Suprapubic skin (tissue), 4 donors: ENCODE measurements at regions not wholly inside any gene's neighbourhood (a gene's known extent, or its start where the extent isn't known, plus 50 kb on each side); places are given as distances from the start of the nearest gene placed in this dataset.

Experiments used
- DNase-seq, 2 donors: peaks; one replicate each; pipeline ENCODE4 v3.0.0-alpha.2; 2019; ENCODE audit warnings: low spot score in 2 of 2
- H3K27ac ChIP-seq: fragments of 200-600 bp; sonication (generic); one replicate; pipeline ENCODE4 v1.5.1; 2019
- H3K27me3 ChIP-seq: fragments of 200-600 bp; sonication (generic); one replicate; pipeline ENCODE4 v1.5.1; 2019
- H3K36me3 ChIP-seq: fragments of 200-600 bp; sonication (generic); one replicate; pipeline ENCODE4 v1.5.1; 2019
- H3K4me1 ChIP-seq: fragments of 200-600 bp; sonication (generic); one replicate; pipeline ENCODE4 v1.5.1; 2019
- H3K4me3 ChIP-seq: fragments of 200-600 bp; sonication (generic); one replicate; pipeline ENCODE4 v1.5.1; 2019; ENCODE audit warnings: mild to moderate bottlenecking
- H3K9me3 ChIP-seq: fragments of 200-600 bp; sonication (generic); one replicate; pipeline ENCODE4 v1.5.1; 2019
- CTCF ChIP-seq, 2 donors: fragments of 200-600 bp in 1 of 2; fragments of 450-650 bp in 1 of 2; sonication (generic) in 1 of 2; IDR thresholded peaks; one replicate each; pipeline ENCODE4 v1.5.1; 2016 to 2019; ENCODE audit warnings: antibody characterized with exemption in 2 of 2, mild to moderate bottlenecking in 1 of 2, moderate library complexity in 1 of 2
- EP300 ChIP-seq: sonication (generic); formaldehyde crosslinking; IDR thresholded peaks from one replicate; pipeline ENCODE4 v1.6.1; 2017; ENCODE audit warnings: antibody characterized with exemption
- POLR2A ChIP-seq, 2 donors: fragments of 450-650 bp; IDR thresholded peaks; one replicate each; pipeline ENCODE4 v1.6.1; 2017; ENCODE audit warnings: antibody characterized with exemption in 2 of 2, mild to moderate bottlenecking in 2 of 2, moderate library complexity in 2 of 2
- POLR2AphosphoS5 ChIP-seq, 3 donors: sonication (generic); formaldehyde crosslinking; IDR thresholded peaks; one replicate each; pipeline ENCODE4 v1.6.1; 2017; ENCODE audit warnings: antibody characterized with exemption in 3 of 3
- WGBS: methylation state at CpG from one replicate; pipeline ENCODE4 v1.1.5; 2018; 5-methylcytosine and 5-hydroxymethylcytosine counted together

GRCh38 chr12:91492648-91493047, 310.0 kb upstream of the DCN start:
- TF ChIP-seq CTCF (IDR thresholded peaks at IDR 0.05) (no peak), POLR2A (IDR thresholded peaks at IDR 0.05) (no peak), EP300 (no peak), POLR2AphosphoS5 (IDR thresholded peaks at IDR 0.05) (no peak)
- no peak for DNase-seq
- no peaks in the 10 kb centered on the region for H3K4me1 ChIP-seq
- no peak overlapping the region for H3K4me3 ChIP-seq
- no peak overlapping the region for H3K27ac ChIP-seq
- no peaks in the 10 kb centered on the region for H3K36me3 ChIP-seq
- 95% methylated on average over 1 of the region's 1 CpG for WGBS
- no peaks in the 10 kb centered on the region for H3K27me3 ChIP-seq
- H3K9me3 ChIP-seq, result no peaks in the 10 kb centered on the region

GRCh38 chr12:91490667-91491311, 308.2 kb upstream of the DCN start:
- TF ChIP-seq CTCF (IDR thresholded peaks at IDR 0.05) (no peak), EP300 (no peak), POLR2AphosphoS5 (IDR thresholded peaks at IDR 0.05) (no peak), POLR2A (IDR thresholded peaks at IDR 0.05) (no peak)
- H3K4me3 ChIP-seq, result no peak overlapping the region
- H3K27ac ChIP-seq, result no peak overlapping the region
- H3K9me3 ChIP-seq, result no peaks in the 10 kb centered on the region
- no peaks in the 10 kb centered on the region for H3K36me3 ChIP-seq
- DNase-seq, result no peak
- H3K4me1 ChIP-seq, result no peaks in the 10 kb centered on the region
- no peaks in the 10 kb centered on the region for H3K27me3 ChIP-seq
- WGBS, result 75% methylated on average over 4 of the region's 4 CpGs

- H3K4me3 ChIP-seq, result no peak overlapping the region
- no peaks in the 10 kb centered on the region for H3K36me3 ChIP-seq
- DNase-seq, result no peak
- no peak for TF ChIP-seq POLR2AphosphoS5 (IDR thresholded peaks at IDR 0.05)
- TF ChIP-seq POLR2A (IDR thresholded peaks at IDR 0.05), result no peak
- no peak for TF ChIP-seq CTCF (IDR thresholded peaks at IDR 0.05)
- TF ChIP-seq EP300, result no peak
- H3K9me3 ChIP-seq, result no peaks in the 10 kb centered on the region
- WGBS, result 80% methylated on average over 6 of the region's 6 CpGs
- H3K27me3 ChIP-seq, result no peaks in the 10 kb centered on the region
- H3K27ac ChIP-seq, result no peak overlapping the region
- H3K4me1 ChIP-seq, result no peaks in the 10 kb centered on the region
These were observed 300.9 kb upstream of the DCN start for GRCh38 chr12:91483471-91483985.

GRCh38 chr12:91482231-91482630, 299.6 kb upstream of the DCN start:
- WGBS, result 68% methylated on average over 1 of the region's 1 CpG
- Histone ChIP-seq H3K27me3 (no peaks in the 10 kb centered on the region), H3K4me3 (no peak overlapping the region), H3K9me3 (no peaks in the 10 kb centered on the region), H3K36me3 (no peaks in the 10 kb centered on the region), H3K4me1 (no peaks in the 10 kb centered on the region), H3K27ac (no peak overlapping the region)
- no peak for DNase-seq
- TF ChIP-seq CTCF (IDR thresholded peaks at IDR 0.05) (no peak), EP300 (no peak), POLR2A (IDR thresholded peaks at IDR 0.05) (no peak), POLR2AphosphoS5 (IDR thresholded peaks at IDR 0.05) (no peak)

- DNase-seq, result no peak
- no peaks in the 10 kb centered on the region for H3K9me3 ChIP-seq
- TF ChIP-seq EP300 (no peak), POLR2A (IDR thresholded peaks at IDR 0.05) (no peak), POLR2AphosphoS5 (IDR thresholded peaks at IDR 0.05) (no peak), CTCF (IDR thresholded peaks at IDR 0.05) (no peak)
- no peaks in the 10 kb centered on the region for H3K36me3 ChIP-seq
- no peak overlapping the region for H3K4me3 ChIP-seq
- 90% methylated on average over 1 of the region's 1 CpG for WGBS
- H3K27me3 ChIP-seq, result no peaks in the 10 kb centered on the region
- no peak overlapping the region for H3K27ac ChIP-seq
- H3K4me1 ChIP-seq, result no peaks in the 10 kb centered on the region
These were observed 295.9 kb upstream of the DCN start for GRCh38 chr12:91478500-91478899.
